ENCODE measurements at regions not wholly inside any gene's neighbourhood (a gene's known extent, or its start where the extent isn't known, plus 50 kb on each side); places are given as distances from the start of the nearest gene placed in this dataset.
"Not testable (repeated sequence)": the region's sequence is repeated elsewhere in the genome, so short reads cannot be mapped to it uniquely, and the experiment has no call there.

DNA sequence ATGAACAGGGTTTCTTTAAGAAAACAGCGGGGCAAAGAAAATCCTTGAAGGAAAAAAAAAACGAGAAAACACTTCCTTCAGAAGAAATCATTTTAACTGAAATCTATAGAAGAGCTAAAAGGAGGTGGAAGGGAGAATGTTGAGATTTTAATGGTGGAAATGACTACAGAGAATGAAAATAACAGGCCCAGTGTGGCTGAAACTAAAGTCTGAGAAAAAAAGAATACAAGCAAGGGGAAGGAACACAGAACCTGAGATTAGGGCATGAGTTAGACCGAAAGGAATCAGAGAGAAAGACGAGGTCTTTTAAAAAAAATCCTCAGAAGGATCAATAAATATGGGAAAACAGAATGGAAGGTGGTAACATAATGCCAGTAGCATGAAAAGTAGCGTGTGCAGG is 1230.0 kb upstream of the TENM3 start:
- no peaks in the 10 kb centered on the region for H3K27me3 ChIP-seq (ENCODE audit: control insufficient read depth, insufficient read depth, low read length)
- H3K36me3 ChIP-seq (ENCODE audit: control insufficient read depth, insufficient read depth, low read length), result no peaks in the 10 kb centered on the region
- 84% methylated on average over 5 of the region's 5 CpGs for WGBS (ENCODE audit: insufficient coverage, low lambda C conversion rate)
- H3K9me3 ChIP-seq (ENCODE audit: control insufficient read depth, low read depth, low read length), result no peaks in the 10 kb centered on the region
- H3K4me3 ChIP-seq (ENCODE audit: low read length), result no peak overlapping the region
- H3K27ac ChIP-seq (ENCODE audit: low read length), result no peak overlapping the region
- no peak for DNase-seq
- H3K4me1 ChIP-seq (ENCODE audit: control insufficient read depth, insufficient read depth, low read length), result no peaks in the 10 kb centered on the region

DNA sequence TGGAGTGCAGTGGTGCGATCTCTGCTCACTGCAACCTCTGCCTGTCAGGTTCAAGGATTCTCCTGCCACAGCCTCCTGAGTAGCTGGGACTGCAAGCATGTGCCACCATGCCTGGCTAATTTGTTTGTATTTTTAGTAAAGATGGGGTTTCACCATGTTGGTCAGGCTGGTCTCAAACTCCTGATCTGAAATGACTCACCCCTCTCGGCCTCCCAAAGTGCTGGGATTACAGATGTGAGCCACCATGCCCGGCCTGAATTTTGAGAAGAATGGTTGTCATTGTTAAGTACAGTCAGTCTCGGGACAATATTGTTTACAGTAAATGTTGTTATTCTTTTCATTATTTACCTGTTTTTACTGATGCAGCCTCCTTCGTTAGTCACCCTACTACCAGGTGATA is 1226.2 kb upstream of the TENM3 start:
- H3K4me3 ChIP-seq (ENCODE audit: low read length), result no peak overlapping the region
- no peak for DNase-seq
- H3K36me3 ChIP-seq (ENCODE audit: control insufficient read depth, insufficient read depth, low read length), result no peaks in the 10 kb centered on the region
- no peaks in the 10 kb centered on the region for H3K4me1 ChIP-seq (ENCODE audit: control insufficient read depth, insufficient read depth, low read length)
- no peaks in the 10 kb centered on the region for H3K9me3 ChIP-seq (ENCODE audit: control insufficient read depth, low read depth, low read length)
- WGBS (ENCODE audit: insufficient coverage, low lambda C conversion rate), result 92% methylated on average over 2 of the region's 5 CpGs
- H3K27ac ChIP-seq (ENCODE audit: low read length), result no peak overlapping the region
- no peaks in the 10 kb centered on the region for H3K27me3 ChIP-seq (ENCODE audit: control insufficient read depth, insufficient read depth, low read length)

DNA sequence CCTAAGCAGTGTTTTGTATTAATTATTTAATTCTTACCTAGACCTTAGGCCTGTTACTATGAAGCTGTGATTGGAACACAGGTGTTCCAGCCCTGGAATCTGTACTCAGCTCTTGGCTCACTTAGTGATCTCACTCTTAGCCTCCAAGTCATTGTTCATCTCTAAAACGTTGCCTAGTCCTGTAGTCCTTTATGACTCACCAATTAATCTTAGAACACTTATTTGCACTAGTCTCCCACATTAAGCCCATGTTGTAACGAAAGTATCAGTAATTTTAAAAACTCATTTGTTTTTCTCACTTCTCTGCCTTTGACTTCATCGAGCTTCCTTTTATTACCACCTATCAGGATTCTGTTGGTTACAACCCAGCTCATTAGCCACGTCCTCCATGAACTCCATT is 1224.7 kb upstream of the TENM3 start:
- Histone ChIP-seq H3K4me3 (ENCODE audit: low read length) (no peak overlapping the region), H3K36me3 (ENCODE audit: control insufficient read depth, insufficient read depth, low read length) (no peaks in the 10 kb centered on the region), H3K9me3 (ENCODE audit: control insufficient read depth, low read depth, low read length) (no peaks in the 10 kb centered on the region), H3K27ac (ENCODE audit: low read length) (no peak overlapping the region), H3K27me3 (ENCODE audit: control insufficient read depth, insufficient read depth, low read length) (no peaks in the 10 kb centered on the region), H3K4me1 (ENCODE audit: control insufficient read depth, insufficient read depth, low read length) (no peaks in the 10 kb centered on the region)
- DNase-seq, result no peak
- WGBS (ENCODE audit: insufficient coverage, low lambda C conversion rate), result 76% methylated on average over 3 of the region's 4 CpGs

DNA sequence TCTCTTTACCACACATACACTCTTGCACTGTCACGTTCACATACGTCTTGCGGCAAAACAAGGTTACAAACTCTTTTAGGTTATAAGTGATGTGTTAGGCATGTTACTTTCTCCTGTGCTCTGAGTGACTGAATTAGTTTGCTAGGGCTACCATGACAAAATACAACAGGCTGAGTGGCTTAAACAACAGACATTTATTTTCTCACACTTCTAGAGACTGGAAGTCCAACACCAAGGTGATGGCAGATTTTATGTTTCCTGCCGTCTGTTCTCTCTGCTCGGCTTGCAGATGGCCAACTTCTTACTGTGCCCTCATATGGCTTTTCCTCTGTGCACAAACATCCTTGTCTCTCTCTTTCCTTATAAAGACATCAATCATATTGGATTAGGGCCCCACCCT is 1224.3 kb upstream of the TENM3 start:
- DNase-seq, result no peak
- no peak overlapping the region for H3K4me3 ChIP-seq (ENCODE audit: low read length)
- 94% methylated on average over 3 of the region's 5 CpGs for WGBS (ENCODE audit: insufficient coverage, low lambda C conversion rate)
- no peaks in the 10 kb centered on the region for H3K9me3 ChIP-seq (ENCODE audit: control insufficient read depth, low read depth, low read length)
- H3K4me1 ChIP-seq (ENCODE audit: control insufficient read depth, insufficient read depth, low read length), result no peaks in the 10 kb centered on the region
- H3K36me3 ChIP-seq (ENCODE audit: control insufficient read depth, insufficient read depth, low read length), result no peaks in the 10 kb centered on the region
- no peak overlapping the region for H3K27ac ChIP-seq (ENCODE audit: low read length)
- no peaks in the 10 kb centered on the region for H3K27me3 ChIP-seq (ENCODE audit: control insufficient read depth, insufficient read depth, low read length)

DNA sequence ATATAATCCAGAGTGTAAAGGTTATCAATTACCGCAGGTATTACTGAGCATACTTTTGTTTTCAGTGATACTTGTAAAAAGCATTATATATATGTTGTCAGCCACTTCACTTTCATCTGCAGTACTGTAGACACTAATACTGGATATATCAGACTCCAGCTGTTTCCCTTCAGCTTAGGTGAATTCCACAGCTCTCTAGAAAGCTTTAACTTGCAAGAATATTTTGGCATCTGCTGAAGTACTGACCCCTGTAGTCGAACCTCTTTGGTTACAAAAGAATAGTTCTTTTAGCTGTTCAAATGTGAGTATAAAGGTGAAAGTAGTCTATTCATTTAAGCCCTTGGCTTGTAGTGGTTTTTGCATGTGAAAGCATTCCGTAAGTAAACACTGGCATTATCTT is 1222.7 kb upstream of the TENM3 start:
- H3K27me3 ChIP-seq (ENCODE audit: control insufficient read depth, insufficient read depth, low read length), result no peaks in the 10 kb centered on the region
- no CpG with 5 or more reads among the region's 3 CpGs for WGBS (ENCODE audit: insufficient coverage, low lambda C conversion rate)
- no peak for DNase-seq
- no peaks in the 10 kb centered on the region for H3K9me3 ChIP-seq (ENCODE audit: control insufficient read depth, low read depth, low read length)
- H3K36me3 ChIP-seq (ENCODE audit: control insufficient read depth, insufficient read depth, low read length), result no peaks in the 10 kb centered on the region
- H3K4me3 ChIP-seq (ENCODE audit: low read length), result no peak overlapping the region
- no peaks in the 10 kb centered on the region for H3K4me1 ChIP-seq (ENCODE audit: control insufficient read depth, insufficient read depth, low read length)
- H3K27ac ChIP-seq (ENCODE audit: low read length), result no peak overlapping the region

DNA sequence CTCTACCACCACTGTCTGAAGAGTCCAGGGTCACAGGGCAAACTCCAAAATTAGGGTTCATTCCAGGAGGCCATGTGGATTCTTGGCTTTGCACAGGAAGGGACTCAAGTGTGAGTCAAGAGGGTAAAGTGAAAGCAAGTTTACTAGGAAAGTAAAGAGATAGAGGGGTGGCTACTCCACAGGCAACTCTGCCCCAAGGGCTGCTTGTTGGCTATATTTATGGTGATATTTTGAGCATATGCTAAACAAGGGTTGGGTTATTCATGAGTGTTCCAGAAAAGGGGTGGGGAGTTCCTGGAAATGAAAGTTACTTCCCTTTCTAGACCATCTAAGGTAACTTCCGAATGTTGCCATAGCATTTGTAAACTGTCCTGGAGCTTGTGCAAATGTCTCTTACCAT is 1222.0 kb upstream of the TENM3 start:
- no peak overlapping the region for H3K4me3 ChIP-seq (ENCODE audit: low read length)
- WGBS (ENCODE audit: insufficient coverage, low lambda C conversion rate), result no CpG with 5 or more reads among the region's 1 CpG
- no peak for DNase-seq
- H3K4me1 ChIP-seq (ENCODE audit: control insufficient read depth, insufficient read depth, low read length), result no peaks in the 10 kb centered on the region
- no peak overlapping the region for H3K27ac ChIP-seq (ENCODE audit: low read length)
- H3K27me3 ChIP-seq (ENCODE audit: control insufficient read depth, insufficient read depth, low read length), result no peaks in the 10 kb centered on the region
- no peaks in the 10 kb centered on the region for H3K9me3 ChIP-seq (ENCODE audit: control insufficient read depth, low read depth, low read length)
- H3K36me3 ChIP-seq (ENCODE audit: control insufficient read depth, insufficient read depth, low read length), result no peaks in the 10 kb centered on the region

DNA sequence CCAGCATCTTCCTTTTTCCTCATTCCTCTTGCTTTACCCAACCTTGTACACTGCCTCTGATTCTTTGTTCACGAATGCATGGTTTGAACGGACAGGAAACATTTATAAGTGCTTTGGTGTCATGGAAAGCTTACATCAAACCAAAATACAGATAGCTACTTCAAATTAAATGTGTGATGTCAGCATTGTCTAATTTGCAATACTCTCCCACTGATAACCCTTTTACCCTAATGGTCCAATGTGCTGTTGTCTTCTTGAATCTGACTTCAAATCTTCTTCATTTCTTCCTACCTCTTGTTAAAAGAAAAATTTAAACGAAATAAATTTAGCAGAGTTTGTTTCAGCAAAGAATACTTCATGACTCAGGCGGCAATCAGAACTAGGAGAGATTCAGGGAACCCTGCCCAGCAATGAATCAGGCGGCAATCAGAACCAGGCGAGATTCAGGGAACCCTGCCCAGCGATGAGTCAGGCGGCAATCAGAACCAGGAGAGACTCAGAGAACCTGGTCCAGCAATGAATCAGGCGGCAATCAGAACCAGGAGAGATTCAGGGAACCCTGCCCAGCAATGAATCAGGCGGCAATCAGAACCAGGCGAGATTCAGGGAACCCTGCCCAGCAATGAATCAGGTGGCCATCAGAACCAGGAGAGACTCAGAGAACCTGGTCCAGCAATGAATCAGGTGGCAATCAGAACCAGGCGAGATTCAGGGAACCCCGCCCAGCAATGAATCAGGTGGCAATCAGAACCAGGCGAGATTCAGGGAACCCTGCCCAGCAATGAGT is 1212.9 kb upstream of the TENM3 start:
- WGBS (ENCODE audit: insufficient coverage, low lambda C conversion rate), result 82% methylated on average over 2 of the region's 14 CpGs
- H3K9me3 ChIP-seq (ENCODE audit: control insufficient read depth, low read depth, low read length); DNase-seq; H3K4me1 ChIP-seq (ENCODE audit: control insufficient read depth, insufficient read depth, low read length); H3K27ac ChIP-seq (ENCODE audit: low read length); H3K4me3 ChIP-seq (ENCODE audit: low read length); H3K27me3 ChIP-seq (ENCODE audit: control insufficient read depth, insufficient read depth, low read length); H3K36me3 ChIP-seq (ENCODE audit: control insufficient read depth, insufficient read depth, low read length): not testable (repeated sequence)

DNA sequence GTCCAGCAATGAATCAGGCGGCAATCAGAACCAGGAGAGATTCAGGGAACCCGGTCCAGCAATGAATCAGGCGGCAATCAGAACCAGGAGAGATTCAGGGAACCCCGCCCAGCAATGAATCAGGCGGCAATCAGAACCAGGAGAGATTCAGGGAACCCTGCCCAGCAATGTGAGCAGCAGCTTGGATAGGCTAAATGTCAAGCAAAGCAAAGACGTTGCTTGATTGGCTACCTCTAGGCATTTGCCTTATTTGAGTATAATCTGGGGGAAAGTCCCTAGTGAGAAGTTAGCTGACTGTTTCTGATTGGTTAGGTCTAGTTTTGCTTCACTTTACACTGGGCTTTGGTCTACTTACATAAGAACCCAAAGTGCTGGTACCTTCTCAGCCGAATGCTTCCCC is 1212.2 kb upstream of the TENM3 start:
- no peaks in the 10 kb centered on the region for H3K4me1 ChIP-seq (ENCODE audit: control insufficient read depth, insufficient read depth, low read length)
- no CpG with 5 or more reads among the region's 7 CpGs for WGBS (ENCODE audit: insufficient coverage, low lambda C conversion rate)
- no peak overlapping the region for H3K4me3 ChIP-seq (ENCODE audit: low read length)
- no peak overlapping the region for H3K27ac ChIP-seq (ENCODE audit: low read length)
- H3K36me3 ChIP-seq (ENCODE audit: control insufficient read depth, insufficient read depth, low read length), result no peaks in the 10 kb centered on the region
- no peaks in the 10 kb centered on the region for H3K9me3 ChIP-seq (ENCODE audit: control insufficient read depth, low read depth, low read length)
- H3K27me3 ChIP-seq (ENCODE audit: control insufficient read depth, insufficient read depth, low read length), result no peaks in the 10 kb centered on the region
- DNase-seq, result no peak

DNA sequence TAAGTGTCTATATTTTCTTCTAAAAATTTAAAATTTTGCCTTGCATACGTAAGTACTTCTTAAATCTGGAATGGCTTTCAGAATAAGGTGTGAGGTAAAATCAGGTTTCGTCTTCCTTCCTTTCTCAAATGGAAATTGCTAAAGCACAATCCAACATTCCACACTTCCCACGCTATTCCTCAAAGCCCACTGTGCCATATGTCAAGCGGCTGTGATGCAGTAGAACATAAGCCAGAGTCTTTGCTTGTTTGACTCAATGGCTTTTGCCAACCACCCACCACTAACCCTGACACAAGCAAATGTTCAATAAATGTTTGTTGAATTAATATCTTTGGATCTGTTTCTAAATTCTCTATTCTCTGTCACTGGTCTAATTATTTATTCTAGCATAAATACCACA is 1199.7 kb upstream of the TENM3 start:
- WGBS (ENCODE audit: insufficient coverage, low lambda C conversion rate), result 88% methylated on average over 1 of the region's 4 CpGs
- no peak overlapping the region for H3K27ac ChIP-seq (ENCODE audit: low read length)

DNA sequence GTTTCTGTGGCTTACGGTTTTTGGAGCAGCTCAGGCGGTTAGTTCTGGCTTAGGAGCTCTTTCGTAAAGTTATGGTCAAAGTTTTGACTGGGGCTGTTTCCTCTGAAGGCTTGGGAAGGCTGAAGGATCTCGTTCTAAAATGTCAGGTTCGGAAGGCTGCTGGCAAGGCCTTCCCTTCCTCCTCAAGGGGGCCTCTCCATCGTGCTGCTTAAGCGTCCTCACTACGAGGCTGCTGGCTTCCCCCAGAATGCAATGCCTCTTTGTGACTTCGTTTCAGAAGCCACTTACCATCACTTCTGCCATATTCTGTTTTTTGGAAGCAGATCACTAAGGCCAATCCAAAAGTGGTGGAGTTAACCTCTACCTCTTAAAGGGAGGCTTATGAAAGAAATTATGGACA is 1196.4 kb upstream of the TENM3 start:
- Histone ChIP-seq H3K4me3 (ENCODE audit: low read length) (no peak overlapping the region), H3K4me1 (ENCODE audit: control insufficient read depth, insufficient read depth, low read length) (no peaks in the 10 kb centered on the region), H3K9me3 (ENCODE audit: control insufficient read depth, low read depth, low read length) (no peaks in the 10 kb centered on the region), H3K36me3 (ENCODE audit: control insufficient read depth, insufficient read depth, low read length) (no peaks in the 10 kb centered on the region), H3K27me3 (ENCODE audit: control insufficient read depth, insufficient read depth, low read length) (no peaks in the 10 kb centered on the region), H3K27ac (ENCODE audit: low read length) (no peak overlapping the region)
- no CpG with 5 or more reads among the region's 9 CpGs for WGBS (ENCODE audit: insufficient coverage, low lambda C conversion rate)
- no peak for DNase-seq

More for the DNA sequence above, 1199.7 kb upstream of the TENM3 start:
- no peaks in the 10 kb centered on the region for H3K27me3 ChIP-seq (ENCODE audit: control insufficient read depth, insufficient read depth, low read length)
- H3K9me3 ChIP-seq (ENCODE audit: control insufficient read depth, low read depth, low read length), result no peaks in the 10 kb centered on the region
- no peaks in the 10 kb centered on the region for H3K36me3 ChIP-seq (ENCODE audit: control insufficient read depth, insufficient read depth, low read length)
- H3K4me3 ChIP-seq (ENCODE audit: low read length), result no peak overlapping the region
- no peaks in the 10 kb centered on the region for H3K4me1 ChIP-seq (ENCODE audit: control insufficient read depth, insufficient read depth, low read length)
- DNase-seq, result no peak

DNA sequence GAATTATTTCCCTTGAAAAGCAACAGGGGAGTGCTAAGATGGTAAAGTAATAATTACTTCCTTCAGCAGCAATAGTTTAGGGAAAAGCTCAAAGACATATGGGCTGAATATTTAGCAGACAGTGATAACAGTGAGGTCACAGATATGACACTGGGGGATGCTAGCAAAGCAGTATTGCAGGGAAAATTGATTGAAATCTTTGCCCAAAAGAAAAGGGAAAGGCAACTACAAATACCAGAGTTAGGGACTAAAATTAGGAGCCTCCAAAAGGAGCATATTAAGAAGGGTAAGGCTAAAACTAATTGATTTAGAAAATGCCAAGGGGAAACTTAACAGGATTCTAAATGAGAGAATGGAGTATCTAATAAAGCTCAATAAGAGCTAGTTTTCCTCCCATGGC is 1191.3 kb upstream of the TENM3 start:
- DNase-seq, result no peak

More for the DNA sequence above, 1191.3 kb upstream of the TENM3 start:
- H3K4me1 ChIP-seq (ENCODE audit: control insufficient read depth, insufficient read depth, low read length), result no peaks in the 10 kb centered on the region
- no peaks in the 10 kb centered on the region for H3K9me3 ChIP-seq (ENCODE audit: control insufficient read depth, low read depth, low read length)
- no peak overlapping the region for H3K4me3 ChIP-seq (ENCODE audit: low read length)
- no peaks in the 10 kb centered on the region for H3K27me3 ChIP-seq (ENCODE audit: control insufficient read depth, insufficient read depth, low read length)
- H3K36me3 ChIP-seq (ENCODE audit: control insufficient read depth, insufficient read depth, low read length), result no peaks in the 10 kb centered on the region
- no peak overlapping the region for H3K27ac ChIP-seq (ENCODE audit: low read length)
